Neural cell (in vitro differentiated cells): ENCODE measurements at regions not wholly inside any gene's neighbourhood (a gene's known extent, or its start where the extent isn't known, plus 50 kb on each side); places are given as distances from the start of the nearest gene placed in this dataset.

ENCODE experiments used
- H2AFZ ChIP-seq: fragments of 200-600, 300-800 bp; sonication (generic), shearing (Covaris generic); 2 replicates; pipeline ENCODE4 v1.6.0; 2014; ENCODE audit warnings: low read depth, mild to moderate bottlenecking, antibody characterized with exemption, low read length, moderate library complexity
- H3F3A ChIP-seq: fragments of 200-600 bp; shearing (Covaris generic); 2 replicates; pipeline ENCODE4 v1.6.1; 2016; ENCODE audit warnings: mild to moderate bottlenecking, moderate library complexity, mixed read lengths, antibody characterized with exemption, low read length; ENCODE audit not compliant: insufficient read depth, poor library complexity, severe bottlenecking
- H3K27ac ChIP-seq: fragments of 200-600, 300-800 bp; sonication (generic), shearing (Covaris generic); 2 replicates; pipeline ENCODE4 v1.5.1; 2014; ENCODE audit warnings: mild to moderate bottlenecking, low read length, moderate library complexity
- H3K27me3 ChIP-seq: fragments of 300-800, 200-600 bp; sonication (generic), shearing (Covaris generic); 2 replicates; pipeline ENCODE4 v1.6.0; 2014; ENCODE audit warnings: mild to moderate bottlenecking, low read depth, low read length, moderate library complexity; ENCODE audit not compliant: insufficient read depth
- H3K36me3 ChIP-seq: fragments of 300-800, 200-600 bp; sonication (generic), shearing (Covaris generic); 2 replicates; pipeline ENCODE4 v1.5.1; 2014; ENCODE audit warnings: mild to moderate bottlenecking, antibody characterized with exemption, low read length, moderate library complexity; ENCODE audit not compliant: insufficient read depth
- H3K4me2 ChIP-seq: fragments of 300-800, 200-600 bp; sonication (generic), shearing (Covaris generic); 2 replicates; pipeline ENCODE4 v1.6.0; 2014; ENCODE audit warnings: mild to moderate bottlenecking, low read length
- H3K4me3 ChIP-seq: fragments of 300-800, 200-600 bp; sonication (generic), shearing (Covaris generic); 2 replicates; pipeline ENCODE4 v1.5.1; 2014; ENCODE audit warnings: mild to moderate bottlenecking, low read length, moderate library complexity
- H3K79me2 ChIP-seq: fragments of 200-600 bp; shearing (Covaris generic); replicated peaks from 2 replicates; pipeline ENCODE4 v1.6.0; 2014; ENCODE audit warnings: mild to moderate bottlenecking, low read length, moderate library complexity; ENCODE audit not compliant: insufficient read depth
- H3K9ac ChIP-seq: fragments of 300-800, 200-600 bp; sonication (generic), shearing (Covaris generic); 2 replicates; pipeline ENCODE4 v1.6.1; 2016; ENCODE audit warnings: mild to moderate bottlenecking, low read length, mixed read lengths
- H3K9me2 ChIP-seq: fragments of 200-600 bp; shearing (Covaris generic); 2 replicates; pipeline ENCODE4 v1.6.1; 2016; ENCODE audit warnings: mild to moderate bottlenecking, low read length, mixed read lengths; ENCODE audit not compliant: insufficient read depth
- H3K9me3 ChIP-seq: fragments of 200-600, 300-800 bp; sonication (generic), shearing (Covaris generic); 2 replicates; pipeline ENCODE4 v1.6.1; 2016; ENCODE audit warnings: mild to moderate bottlenecking, mixed run types, low read length, moderate library complexity, mixed read lengths
- H4K20me1 ChIP-seq: fragments of 200-600 bp; shearing (Covaris generic); 2 replicates; pipeline ENCODE4 v1.6.1; 2016; ENCODE audit warnings: mild to moderate bottlenecking, mixed run types; ENCODE audit not compliant: insufficient read depth
- CTCF ChIP-seq: fragments of 450-650 bp; IDR thresholded peaks from 2 replicates; pipeline ENCODE4 v1.5.1; 2014; ENCODE audit warnings: antibody characterized with exemption, mild to moderate bottlenecking, moderate library complexity; ENCODE audit not compliant: poor library complexity, severe bottlenecking
- EP300 ChIP-seq: fragments of 450-650 bp; conservative IDR thresholded peaks from 2 replicates; pipeline ENCODE4 v1.6.1; 2014; ENCODE audit warnings: antibody characterized with exemption, mild to moderate bottlenecking, moderate library complexity; ENCODE audit not compliant: poor library complexity, severe bottlenecking
- EZH2 ChIP-seq: fragments of 200-600, 300-800 bp; shearing (Covaris generic), sonication (generic); IDR thresholded peaks from 2 replicates; pipeline ENCODE4 v1.6.1; 2014; ENCODE audit warnings: antibody characterized with exemption, low read length, borderline replicate concordance, mild to moderate bottlenecking; ENCODE audit not compliant: insufficient read depth, poor library complexity, severe bottlenecking
- POLR2AphosphoS5 ChIP-seq: IDR thresholded peaks from 2 replicates; pipeline ENCODE4 v1.6.1; 2012
- TAF1 ChIP-seq: IDR thresholded peaks from 2 replicates; pipeline ENCODE4 v1.6.1; 2012; ENCODE audit warnings: low read depth
- TF ChIP-seq, protein P1 (sequence below): IDR thresholded peaks from 2 replicates; pipeline ENCODE4 v1.6.1; 2012; ENCODE audit warnings: borderline replicate concordance

GRCh38 chr7:106553446-106553836 is 107.5 kb downstream of the CCDC71L start:
- Histone ChIP-seq H3K4me3 (no peak overlapping the region), H3K9me2 (no peaks in the 10 kb centered on the region), H3K9me3 (no peaks in the 10 kb centered on the region), H3K79me2 (no peaks in the 10 kb centered on the region), H3F3A (no peaks in the 10 kb centered on the region), H3K27ac (no peak overlapping the region), H2AFZ (no peak overlapping the region), H3K27me3 (no peaks in the 10 kb centered on the region), H3K9ac (no peak overlapping the region), H3K4me2 (no peak overlapping the region), H4K20me1 (no peaks in the 10 kb centered on the region), H3K36me3 (no peaks in the 10 kb centered on the region)
- TF ChIP-seq EP300: no peak
- no peak for TF ChIP-seq CTCF
- TF ChIP-seq, protein P1, sequence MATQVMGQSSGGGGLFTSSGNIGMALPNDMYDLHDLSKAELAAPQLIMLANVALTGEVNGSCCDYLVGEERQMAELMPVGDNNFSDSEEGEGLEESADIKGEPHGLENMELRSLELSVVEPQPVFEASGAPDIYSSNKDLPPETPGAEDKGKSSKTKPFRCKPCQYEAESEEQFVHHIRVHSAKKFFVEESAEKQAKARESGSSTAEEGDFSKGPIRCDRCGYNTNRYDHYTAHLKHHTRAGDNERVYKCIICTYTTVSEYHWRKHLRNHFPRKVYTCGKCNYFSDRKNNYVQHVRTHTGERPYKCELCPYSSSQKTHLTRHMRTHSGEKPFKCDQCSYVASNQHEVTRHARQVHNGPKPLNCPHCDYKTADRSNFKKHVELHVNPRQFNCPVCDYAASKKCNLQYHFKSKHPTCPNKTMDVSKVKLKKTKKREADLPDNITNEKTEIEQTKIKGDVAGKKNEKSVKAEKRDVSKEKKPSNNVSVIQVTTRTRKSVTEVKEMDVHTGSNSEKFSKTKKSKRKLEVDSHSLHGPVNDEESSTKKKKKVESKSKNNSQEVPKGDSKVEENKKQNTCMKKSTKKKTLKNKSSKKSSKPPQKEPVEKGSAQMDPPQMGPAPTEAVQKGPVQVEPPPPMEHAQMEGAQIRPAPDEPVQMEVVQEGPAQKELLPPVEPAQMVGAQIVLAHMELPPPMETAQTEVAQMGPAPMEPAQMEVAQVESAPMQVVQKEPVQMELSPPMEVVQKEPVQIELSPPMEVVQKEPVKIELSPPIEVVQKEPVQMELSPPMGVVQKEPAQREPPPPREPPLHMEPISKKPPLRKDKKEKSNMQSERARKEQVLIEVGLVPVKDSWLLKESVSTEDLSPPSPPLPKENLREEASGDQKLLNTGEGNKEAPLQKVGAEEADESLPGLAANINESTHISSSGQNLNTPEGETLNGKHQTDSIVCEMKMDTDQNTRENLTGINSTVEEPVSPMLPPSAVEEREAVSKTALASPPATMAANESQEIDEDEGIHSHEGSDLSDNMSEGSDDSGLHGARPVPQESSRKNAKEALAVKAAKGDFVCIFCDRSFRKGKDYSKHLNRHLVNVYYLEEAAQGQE: no peak

DNA sequence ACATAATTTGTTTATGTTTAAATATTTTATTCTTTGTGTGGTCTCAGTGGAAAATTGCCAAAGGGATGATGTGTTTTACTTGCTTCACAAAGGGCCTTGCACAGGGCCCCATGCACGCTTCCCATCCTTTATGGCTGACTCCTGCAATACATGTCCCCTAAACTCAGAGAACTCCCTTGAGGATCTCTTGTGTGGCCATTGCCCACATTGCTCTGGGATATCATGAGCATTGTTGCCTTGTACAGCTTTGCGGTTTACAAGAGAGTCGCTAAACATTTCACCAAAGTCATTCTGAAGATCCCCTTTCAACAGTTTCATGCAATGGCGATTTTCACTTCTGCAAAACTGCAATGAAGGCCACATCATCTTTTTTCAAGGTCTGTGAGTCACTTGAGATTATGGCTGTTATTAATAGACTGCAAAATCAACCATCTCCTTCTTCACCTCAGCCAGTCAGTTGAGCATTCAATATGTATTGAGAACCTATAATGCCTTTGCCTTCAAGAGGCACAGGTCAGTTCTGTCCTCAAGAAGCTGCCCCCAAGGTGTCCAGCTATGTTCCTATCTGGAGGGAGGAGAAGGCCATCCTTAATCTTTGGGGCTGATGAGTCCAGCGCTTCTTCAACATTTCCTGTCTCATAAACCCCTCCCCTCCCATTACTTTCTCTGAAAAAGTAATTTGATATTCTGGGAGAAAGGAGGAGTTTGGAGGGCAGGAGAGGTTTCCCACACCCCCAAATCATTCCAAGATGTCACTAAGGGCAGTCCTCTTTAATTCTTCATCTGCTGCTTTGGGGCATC is 108.1 kb downstream of the CCDC71L start:
- Histone ChIP-seq H3K9ac (no peak overlapping the region), H4K20me1 (no peaks in the 10 kb centered on the region), H3K9me2 (no peaks in the 10 kb centered on the region), H3F3A (no peaks in the 10 kb centered on the region), H3K27ac (no peak overlapping the region), H3K27me3 (no peaks in the 10 kb centered on the region), H3K36me3 (no peaks in the 10 kb centered on the region), H3K4me3 (no peak overlapping the region), H2AFZ (no peak overlapping the region), H3K4me2 (no peak overlapping the region), H3K9me3 (no peaks in the 10 kb centered on the region), H3K79me2 (no peaks in the 10 kb centered on the region)
- TF ChIP-seq POLR2AphosphoS5: no peak
- no peak for TF ChIP-seq CTCF
- no peak for TF ChIP-seq EZH2
- TF ChIP-seq TAF1: no peak
